Loucy (cell line): ENCODE measurements at regions not wholly inside any gene's neighbourhood (a gene's known extent, or its start where the extent isn't known, plus 50 kb on each side); places are given as distances from the start of the nearest gene placed in this dataset.

Experiments used
- H2AFZ ChIP-seq: fragments of 200-600 bp; sonication (generic); 2 replicates; pipeline ENCODE4 v1.6.0; 2016; ENCODE audit warnings: antibody characterized with exemption, mild to moderate bottlenecking, low read length, moderate library complexity
- H3F3A ChIP-seq: fragments of 200-600 bp; 2 replicates; pipeline ENCODE4 v1.6.0; 2016; ENCODE audit warnings: antibody characterized with exemption, low read depth, mild to moderate bottlenecking
- H3K27me3 ChIP-seq: fragments of 200-600 bp; sonication (generic); 2 replicates; pipeline ENCODE4 v1.6.1; 2014; ENCODE audit warnings: low read length, mild to moderate bottlenecking; ENCODE audit not compliant: insufficient read depth, poor library complexity, severe bottlenecking
- H3K36me3 ChIP-seq: fragments of 200-600 bp; sonication (generic); 2 replicates; pipeline ENCODE4 v1.6.1; 2016; ENCODE audit warnings: low read length; ENCODE audit not compliant: insufficient read depth
- H3K4me1 ChIP-seq: fragments of 200-600 bp; sonication (generic); 2 replicates; pipeline ENCODE4 v1.5.1; 2014; ENCODE audit warnings: low read length, mild to moderate bottlenecking; ENCODE audit not compliant: insufficient read depth, poor library complexity, severe bottlenecking
- H3K4me2 ChIP-seq: fragments of 200-600 bp; sonication (generic); 2 replicates; pipeline ENCODE4 v1.6.0; 2014; ENCODE audit warnings: antibody characterized with exemption, low read length, low read depth, mild to moderate bottlenecking; ENCODE audit not compliant: poor library complexity, severe bottlenecking
- H3K4me3 ChIP-seq: fragments of 200-600 bp; sonication (generic); 2 replicates; pipeline ENCODE4 v1.5.1; 2014; ENCODE audit warnings: low read length, mild to moderate bottlenecking, mixed read lengths; ENCODE audit not compliant: poor library complexity, severe bottlenecking
- H3K79me2 ChIP-seq: fragments of 200-600 bp; sonication (generic); 2 replicates; pipeline ENCODE4 v1.6.1; 2014; ENCODE audit warnings: low read length; ENCODE audit not compliant: insufficient read depth
- H3K9ac ChIP-seq: fragments of 200-600 bp; sonication (generic); 2 replicates; pipeline ENCODE4 v1.6.0; 2014; ENCODE audit warnings: mild to moderate bottlenecking, low read depth, low read length, moderate library complexity; ENCODE audit not compliant: poor library complexity, severe bottlenecking
- H3K9me2 ChIP-seq: fragments of 200-600 bp; sonication (generic); replicated peaks from 2 replicates; pipeline ENCODE4 v1.6.1; 2016; ENCODE audit warnings: low read depth, low read length, mixed read lengths
- H3K9me3 ChIP-seq: fragments of 200-600 bp; sonication (generic); 2 replicates; pipeline ENCODE4 v1.6.1; 2014; ENCODE audit warnings: mild to moderate bottlenecking, antibody characterized with exemption, low read length, low read depth; ENCODE audit not compliant: insufficient read depth
- H4K20me1 ChIP-seq: fragments of 200-600 bp; sonication (generic); 2 replicates; pipeline ENCODE4 v1.6.0; 2014; ENCODE audit warnings: antibody characterized with exemption, low read length, mild to moderate bottlenecking; ENCODE audit not compliant: insufficient read depth, poor library complexity, severe bottlenecking
- CTCF ChIP-seq: fragments of 200-600 bp; sonication (generic); conservative IDR thresholded peaks from 2 replicates; pipeline ENCODE4 v1.5.1; 2014; ENCODE audit warnings: mild to moderate bottlenecking, antibody characterized with exemption, low read length
- EZH2phosphoT487 ChIP-seq: fragments of 200-600 bp; IDR thresholded peaks from 2 replicates; pipeline ENCODE4 v1.6.1; 2018; ENCODE audit warnings: antibody characterized with exemption, mild to moderate bottlenecking, moderate library complexity, borderline replicate concordance

GRCh38 chr12:46557539-46558373 is 185.2 kb upstream of the SLC38A2 start:
- Histone ChIP-seq H3K4me2 (no peak overlapping the region), H3F3A (no peaks in the 10 kb centered on the region), H3K4me3 (no peak overlapping the region), H3K9me2 (no peaks in the 10 kb centered on the region), H3K9ac (no peak overlapping the region), H4K20me1 (no peaks in the 10 kb centered on the region), H2AFZ (no peak overlapping the region), H3K36me3 (no peaks in the 10 kb centered on the region), H3K27me3 (no peaks in the 10 kb centered on the region), H3K9me3 (no peaks in the 10 kb centered on the region), H3K79me2 (no peaks in the 10 kb centered on the region), H3K4me1 (peaks cover 7% of the 10 kb centered on the region)
- no peak for TF ChIP-seq CTCF
- TF ChIP-seq EZH2phosphoT487: no peak

- Histone ChIP-seq H2AFZ (no peak overlapping the region), H3K27me3 (no peaks in the 10 kb centered on the region), H3K4me2 (no peak overlapping the region), H3K9me2 (no peaks in the 10 kb centered on the region), H3K79me2 (no peaks in the 10 kb centered on the region), H3K9ac (no peak overlapping the region), H3K36me3 (no peaks in the 10 kb centered on the region), H4K20me1 (no peaks in the 10 kb centered on the region), H3K4me1 (peaks cover 7% of the 10 kb centered on the region), H3K4me3 (no peak overlapping the region), H3K9me3 (no peaks in the 10 kb centered on the region), H3F3A (no peaks in the 10 kb centered on the region)
- TF ChIP-seq CTCF (no peak), EZH2phosphoT487 (no peak)
Observed at GRCh38 chr12:46556819-46557524, 184.4 kb upstream of the SLC38A2 start.

- Histone ChIP-seq H3K36me3 (no peaks in the 10 kb centered on the region), H3K9me3 (no peaks in the 10 kb centered on the region), H3K4me3 (no peak overlapping the region), H2AFZ (no peak overlapping the region), H3K4me2 (no peak overlapping the region), H3F3A (no peaks in the 10 kb centered on the region), H3K27me3 (no peaks in the 10 kb centered on the region), H3K79me2 (no peaks in the 10 kb centered on the region), H4K20me1 (no peaks in the 10 kb centered on the region), H3K4me1 (peaks cover 7% of the 10 kb centered on the region), H3K9ac (no peak overlapping the region), H3K9me2 (no peaks in the 10 kb centered on the region)
- TF ChIP-seq EZH2phosphoT487: no peak
- TF ChIP-seq CTCF: no peak
Observed at GRCh38 chr12:46556105-46556559, 183.6 kb upstream of the SLC38A2 start.
